ENCODE measurements at regions not wholly inside any gene's neighbourhood (a gene's known extent, or its start where the extent isn't known, plus 50 kb on each side); places are given as distances from the start of the nearest gene placed in this dataset.

DNA sequence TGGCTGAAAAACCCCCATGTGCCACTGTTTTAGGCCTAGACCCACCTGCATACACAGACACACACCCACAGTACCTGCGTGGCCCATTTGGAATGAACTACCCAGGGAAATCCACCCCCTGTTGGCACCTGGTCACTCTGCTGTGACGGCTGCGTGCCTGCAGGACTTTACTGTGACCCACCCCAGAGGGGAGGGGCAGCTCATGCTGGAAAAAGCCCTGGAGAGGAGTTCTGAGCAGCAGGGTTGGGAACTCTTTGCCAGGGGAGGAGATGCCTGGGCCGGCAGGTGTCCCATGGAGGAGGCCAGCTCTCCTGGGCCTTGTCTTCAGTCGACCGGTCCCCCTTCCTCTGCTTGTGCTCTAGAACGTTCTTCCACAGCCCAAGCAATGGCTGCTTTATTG, 87.3 kb upstream of the CSF3R start:
- Histone ChIP-seq H3K4me1 (no peaks in the 10 kb centered on the region), H3K36me3 (no peaks in the 10 kb centered on the region), H3K4me3 (no peak overlapping the region), H3K9me3 (no peaks in the 10 kb centered on the region), H3K27ac (no peak overlapping the region), H3K27me3 (peaks cover 0 to 58% (median 39%) of the 10 kb centered on the region in 7 donors)
- DNase-seq (no peak), ATAC-seq (no peak)
- 56 to 61% methylated on average over 7 of the region's 7 CpGs for WGBS, 2 donors
- TF ChIP-seq CTCF (IDR thresholded peaks at IDR 0.05) = no peak
- intact Hi-C loops (cut with DNase I) = loop anchor here in 2 of 10 donors (10.0 kb wide), 1 partner anchor 465 kb away; the partner anchor contains the start of gene GRIK3 (in 2 of the 2)

GRCh38 chr1:36567601-36568341, 85.1 kb upstream of the CSF3R start:
- DNase-seq = no peak
- Histone ChIP-seq H3K4me3 (no peak overlapping the region), H3K36me3 (no peaks in the 10 kb centered on the region), H3K9me3 (no peaks in the 10 kb centered on the region), H3K4me1 (no peaks in the 10 kb centered on the region), H3K27me3 (peaks cover 0 to 39% (median 26%) of the 10 kb centered on the region in 7 donors), H3K27ac (no peak overlapping the region)
- intact Hi-C loops (cut with DNase I) = no loop called here
- 55% methylated on average over 11 of the region's 11 CpGs for WGBS, 2 donors
- no peak for ATAC-seq
- TF ChIP-seq CTCF (IDR thresholded peaks at IDR 0.05) = no peak

DNA sequence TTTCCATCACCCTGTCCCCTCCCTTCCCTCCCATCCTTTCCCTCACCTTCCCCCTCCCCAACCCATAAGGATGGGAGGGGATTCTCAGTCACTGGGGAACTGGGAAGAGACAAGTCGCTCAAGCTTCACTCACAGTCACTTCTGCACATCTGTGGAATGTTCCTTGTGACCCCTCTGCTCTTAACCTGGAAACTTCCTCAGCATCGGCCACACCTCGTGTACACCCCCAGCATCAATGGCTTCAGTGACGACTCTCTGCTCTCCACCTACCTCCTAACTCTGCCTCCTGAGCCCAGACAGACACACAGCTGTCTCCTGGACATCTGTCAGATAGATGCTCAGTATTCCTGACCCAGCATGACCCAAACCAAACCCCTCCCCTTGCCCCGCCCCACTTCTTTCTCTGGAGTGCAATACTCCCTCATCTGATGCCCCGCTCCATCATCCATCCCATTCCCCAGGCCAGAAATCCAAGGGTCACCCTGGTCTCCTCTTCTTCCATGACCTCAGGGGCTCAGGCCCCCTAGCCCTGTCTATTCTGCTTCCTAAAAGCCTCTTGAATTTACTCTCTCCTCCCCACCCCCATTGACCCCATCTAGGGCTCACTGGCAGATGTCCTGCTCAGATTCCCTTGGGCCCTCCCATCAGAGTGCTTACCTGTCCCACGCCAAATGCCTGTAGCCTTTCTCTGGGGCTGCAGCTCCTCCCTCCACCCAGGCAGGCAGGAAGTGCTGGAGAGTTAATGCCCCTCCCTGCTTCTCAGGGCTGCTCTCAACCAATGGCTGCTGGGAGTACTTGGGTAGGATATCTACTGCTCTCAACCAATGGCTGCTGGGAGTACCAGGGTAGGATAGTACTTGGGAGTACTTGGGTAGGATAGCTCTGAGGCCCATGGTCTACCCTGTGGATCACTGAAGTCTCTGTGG, 83.1 kb upstream of the CSF3R start:
- TF ChIP-seq CTCF (IDR thresholded peaks at IDR 0.05) = no peak
- Histone ChIP-seq H3K27me3 (peaks cover 0 to 33% (median 17%) of the 10 kb centered on the region in 7 donors), H3K27ac (no peak overlapping the region), H3K4me3 (no peak overlapping the region), H3K36me3 (no peaks in the 10 kb centered on the region), H3K9me3 (no peaks in the 10 kb centered on the region), H3K4me1 (no peaks in the 10 kb centered on the region)
- intact Hi-C loops (cut with DNase I) = no loop called here
- DNase-seq = no peak
- no peak for ATAC-seq
- WGBS, 2 donors = 68 to 71% methylated on average over 7 of the region's 7 CpGs

DNA sequence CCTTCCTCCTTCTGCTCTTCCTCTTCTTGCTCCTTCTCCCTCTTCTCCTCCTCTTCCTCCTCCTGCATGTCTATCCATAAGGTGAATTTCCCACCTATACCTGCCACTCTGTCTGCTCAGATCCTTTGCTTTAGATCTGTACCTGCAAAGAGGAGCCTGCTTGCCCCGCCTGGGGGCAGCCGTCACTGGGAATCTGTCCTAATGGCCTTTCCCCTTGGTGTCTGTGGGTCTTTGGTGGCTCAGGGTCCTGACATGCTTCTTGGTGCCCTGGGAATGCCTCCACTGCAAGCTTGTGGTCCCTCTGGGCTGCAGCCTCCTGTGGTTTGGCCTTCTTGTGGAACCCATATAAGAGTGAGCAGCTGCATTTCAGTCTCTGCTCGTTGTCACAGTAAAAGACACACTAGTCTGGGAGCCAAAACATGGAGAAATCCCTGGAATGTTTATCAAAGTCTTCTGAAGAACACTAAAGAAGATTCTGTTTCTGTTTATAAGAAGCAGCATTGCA, 79.5 kb upstream of the CSF3R start:
- intact Hi-C loops (cut with DNase I) = no loop called here
- no peak for TF ChIP-seq CTCF (IDR thresholded peaks at IDR 0.05)
- WGBS, 2 donors = 59 to 69% methylated on average over 3 of the region's 3 CpGs
- peaks cover 0 to 39% (median 12%) of the 10 kb centered on the region in 7 donors for H3K27me3 ChIP-seq
- no peak overlapping the region for H3K4me3 ChIP-seq
- no peaks in the 10 kb centered on the region for H3K4me1 ChIP-seq
- no peaks in the 10 kb centered on the region for H3K9me3 ChIP-seq
- no peak for ATAC-seq
- H3K27ac ChIP-seq = no peak overlapping the region
- H3K36me3 ChIP-seq = no peaks in the 10 kb centered on the region
- no peak for DNase-seq
